GM13977 (cell line): ENCODE measurements at regions not wholly inside any gene's neighbourhood (a gene's known extent, or its start where the extent isn't known, plus 50 kb on each side); places are given as distances from the start of the nearest gene placed in this dataset.

ENCODE experiments used
- DNase-seq: peaks from one replicate; pipeline ENCODE4 v3.0.0; 2012; ENCODE audit warnings: low spot score
- CTCF ChIP-seq: IDR thresholded peaks from 2 replicates; pipeline ENCODE4 v1.5.1; 2012; ENCODE audit warnings: mild to moderate bottlenecking, control low read depth; ENCODE audit not compliant: insufficient read depth; ENCODE audit errors: extremely low read depth, missing control alignments
- in situ Hi-C: fragments of 300-500 bp; cut with MboI; formaldehyde crosslinking; loops from one replicate; pipeline ENCODE4 v1.12.0; 2022; ENCODE audit warnings: low sequenced_read_pairs, low pct_unique_long_range_greater_than_20kb, mixed read lengths, inconsistent platforms; ENCODE audit not compliant: unreplicated experiment

GRCh38 chr4:115292320-115293092 lies 179.1 kb upstream of the NDST4 start:
- in situ Hi-C loops, result no loop called here
- DNase-seq, result no peak
- no peak for TF ChIP-seq CTCF

- in situ Hi-C loops, result no loop called here
- TF ChIP-seq CTCF, result no peak
- DNase-seq, result no peak
Measured at GRCh38 chr4:115287426-115287825, 174.0 kb upstream of the NDST4 start.

- in situ Hi-C loops, result no loop called here
- no peak for DNase-seq
- TF ChIP-seq CTCF, result no peak
Measured at GRCh38 chr4:115279330-115279729, 165.9 kb upstream of the NDST4 start.

GRCh38 chr4:115278830-115279229 lies 165.4 kb upstream of the NDST4 start:
- DNase-seq, result no peak
- in situ Hi-C loops, result no loop called here
- no peak for TF ChIP-seq CTCF

- in situ Hi-C loops, result no loop called here
- DNase-seq, result no peak
- TF ChIP-seq CTCF, result no peak
Measured at GRCh38 chr4:115275615-115276014, 162.2 kb upstream of the NDST4 start.

GRCh38 chr4:115274545-115274944 lies 161.1 kb upstream of the NDST4 start:
- no peak for TF ChIP-seq CTCF
- in situ Hi-C loops, result no loop called here
- DNase-seq, result peak; percentile 6

GRCh38 chr4:115272594-115272993 lies 159.2 kb upstream of the NDST4 start:
- DNase-seq, result no peak
- in situ Hi-C loops, result no loop called here

More at GRCh38 chr4:115272594-115272993, 159.2 kb upstream of the NDST4 start:
- no peak for TF ChIP-seq CTCF
